Gastrocnemius medialis (tissue), 4 donors: ENCODE measurements at regions not wholly inside any gene's neighbourhood (a gene's known extent, or its start where the extent isn't known, plus 50 kb on each side); places are given as distances from the start of the nearest gene placed in this dataset.

Experiments
- ATAC-seq, 2 donors: fragments of 150-250 bp; one replicate each; pipeline ENCODE4 v1.9.1; 2016
- DNase-seq, 2 donors: peaks; one replicate each; pipeline ENCODE4 v3.0.0-alpha.2; 2019
- H3K27ac ChIP-seq, 4 donors: fragments of 200-600 bp; sonication (generic); 1 replicate in 1 of 4; 2 replicates in 3 of 4; pipeline ENCODE4 v1.5.1; 2016 to 2018; ENCODE audit warnings: mild to moderate bottlenecking in 2 of 4, moderate library complexity in 1 of 4
- H3K27me3 ChIP-seq, 3 donors: fragments of 200-600 bp; sonication (generic) in 2 of 3; 1 replicate in 1 of 3; 2 replicates in 2 of 3; pipeline versions ENCODE4 v1.5.1 to v1.6.0; 2016 to 2019; ENCODE audit warnings: mild to moderate bottlenecking in 1 of 3, moderate library complexity in 1 of 3
- H3K36me3 ChIP-seq, 2 donors: fragments of 200-600 bp; sonication (generic) in 1 of 2; one replicate each; pipeline ENCODE4 v1.5.1; 2017 to 2018
- H3K4me1 ChIP-seq, 2 donors: fragments of 200-600 bp; sonication (generic) in 1 of 2; one replicate each; pipeline ENCODE4 v1.5.1; 2016 to 2017; ENCODE audit warnings: mild to moderate bottlenecking in 2 of 2
- H3K4me3 ChIP-seq, 4 donors: fragments of 200-600 bp; sonication (generic) in 3 of 4; 1 replicate in 1 of 4; 2 replicates in 3 of 4; pipeline ENCODE4 v1.5.1; 2016 to 2019; ENCODE audit warnings: mild to moderate bottlenecking in 2 of 4
- H3K9me3 ChIP-seq, 3 donors: fragments of 200-600 bp; sonication (generic) in 2 of 3; 1 replicate in 1 of 3; 2 replicates in 2 of 3; pipeline ENCODE4 v1.5.1; 2016 to 2019
- CTCF ChIP-seq, 5 experiments: fragments of 450-650 bp in 3 of 5; fragments of 200-600 bp in 2 of 5; sonication (generic) in 2 of 5; IDR thresholded peaks in 4 of 5; conservative IDR thresholded peaks in 1 of 5; 1 replicate in 4 of 5; 2 replicates in 1 of 5; pipeline ENCODE4 v1.5.1; 2016 to 2019; ENCODE audit warnings: antibody characterized with exemption in 5 of 5, mild to moderate bottlenecking in 3 of 5, moderate library complexity in 3 of 5
- POLR2A ChIP-seq, 2 donors: fragments of 450-650 bp; IDR thresholded peaks; one replicate each; pipeline ENCODE4 v1.6.1; 2017; ENCODE audit warnings: antibody characterized with exemption in 2 of 2, mild to moderate bottlenecking in 2 of 2, moderate library complexity in 2 of 2
- in situ Hi-C, 4 donors: fragments of 200-750 bp; cut with MboI; loops; one replicate each; pipeline versions ENCODE4 v1.15.0 to v1.8.0; 2017; ENCODE audit warnings: low sequenced_read_pairs in 4 of 4
- intact Hi-C: fragments of 100-400 bp; cut with DNase I; formaldehyde crosslinking; loops from one replicate; pipeline ENCODE4 v1.15.1; 2023; ENCODE audit warnings: low total_unique reads

GRCh38 chr14:65302571-65303189 is 109.8 kb upstream of the FUT8 start:
- no peak overlapping the region for H3K4me3 ChIP-seq
- H3K27ac ChIP-seq, result no peak overlapping the region
- intact Hi-C loops, result no loop called here
- no peak for ATAC-seq
- H3K27me3 ChIP-seq, result no peaks in the 10 kb centered on the region
- no peaks in the 10 kb centered on the region for H3K4me1 ChIP-seq
- TF ChIP-seq POLR2A (IDR thresholded peaks at IDR 0.05) (no peak), CTCF (IDR thresholded peaks at IDR 0.05 in 4 of 5, conservative IDR thresholded peaks at IDR 0.05 in 1 of 5) (no peak)
- H3K9me3 ChIP-seq, result no peaks in the 10 kb centered on the region
- in situ Hi-C loops, result no loop called here
- no peaks in the 10 kb centered on the region for H3K36me3 ChIP-seq
- no peak for DNase-seq

DNA sequence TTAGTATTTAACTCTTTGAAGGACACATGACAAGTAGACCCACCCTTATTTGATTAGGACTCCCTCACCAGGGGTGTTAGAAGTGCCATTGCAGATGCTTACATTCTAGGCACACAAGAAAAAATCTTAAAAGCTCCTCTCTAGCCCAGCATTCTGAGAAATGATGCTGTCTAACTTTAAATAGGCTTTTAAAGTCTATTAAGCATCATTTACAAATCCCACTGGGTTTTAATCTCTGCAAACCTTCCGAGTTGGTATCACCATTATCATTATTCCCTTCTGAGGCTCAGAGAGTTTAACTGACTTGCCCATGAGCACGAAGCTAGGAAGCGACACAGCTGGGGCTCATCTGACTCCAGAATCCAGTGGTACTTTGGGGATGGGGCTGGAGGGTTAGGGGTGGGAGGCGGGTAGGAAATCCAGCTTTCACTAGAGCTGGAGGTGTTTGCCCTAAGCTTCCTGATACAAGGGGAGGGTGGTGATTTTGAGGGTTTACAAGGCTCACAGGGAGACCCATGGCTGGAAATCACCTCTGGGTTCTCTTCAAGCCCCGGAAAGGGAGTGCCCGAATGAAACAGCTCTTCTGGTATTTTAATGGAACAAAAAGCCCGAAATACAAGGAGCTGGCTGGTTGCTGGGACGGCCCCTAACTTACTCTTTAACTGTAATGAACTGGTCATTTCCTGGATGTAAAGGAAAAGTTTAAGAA is 109.2 kb upstream of the FUT8 start:
- H3K27me3 ChIP-seq, result no peaks in the 10 kb centered on the region
- no peak overlapping the region for H3K27ac ChIP-seq
- no peak overlapping the region for H3K4me3 ChIP-seq
- in situ Hi-C loops (no loop called here), intact Hi-C loops (no loop called here)
- H3K4me1 ChIP-seq, result no peaks in the 10 kb centered on the region
- DNase-seq (no peak), ATAC-seq (no peak)
- no peak for TF ChIP-seq POLR2A (IDR thresholded peaks at IDR 0.05)
- TF ChIP-seq CTCF (IDR thresholded peaks at IDR 0.05 in 4 of 5, conservative IDR thresholded peaks at IDR 0.05 in 1 of 5), result no peak
- H3K36me3 ChIP-seq, result no peaks in the 10 kb centered on the region
- H3K9me3 ChIP-seq, result no peaks in the 10 kb centered on the region

DNA sequence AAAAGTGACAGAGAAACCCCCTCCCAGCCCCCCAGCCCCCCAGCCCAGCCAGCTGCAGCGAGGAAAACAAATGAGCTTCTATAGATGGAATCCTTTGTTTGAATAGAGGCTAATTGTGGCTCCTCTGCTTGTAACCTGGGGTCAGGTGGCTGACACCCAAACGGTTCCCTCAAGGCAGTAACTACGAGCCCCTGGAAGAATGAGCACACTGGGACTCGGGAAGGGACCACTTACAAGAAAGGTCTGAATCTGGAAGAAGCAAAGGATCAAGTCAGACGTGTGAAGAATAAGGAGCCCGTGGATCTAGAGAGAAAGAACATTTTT is 108.7 kb upstream of the FUT8 start:
- no peak overlapping the region for H3K27ac ChIP-seq
- TF ChIP-seq POLR2A (IDR thresholded peaks at IDR 0.05), result no peak
- H3K9me3 ChIP-seq, result no peaks in the 10 kb centered on the region
- ATAC-seq (no peak), DNase-seq (no peak)
- H3K4me1 ChIP-seq, result no peaks in the 10 kb centered on the region
- intact Hi-C loops, result no loop called here
- no peaks in the 10 kb centered on the region for H3K27me3 ChIP-seq
- no peaks in the 10 kb centered on the region for H3K36me3 ChIP-seq
- in situ Hi-C loops, result no loop called here
- H3K4me3 ChIP-seq, result no peak overlapping the region

DNA sequence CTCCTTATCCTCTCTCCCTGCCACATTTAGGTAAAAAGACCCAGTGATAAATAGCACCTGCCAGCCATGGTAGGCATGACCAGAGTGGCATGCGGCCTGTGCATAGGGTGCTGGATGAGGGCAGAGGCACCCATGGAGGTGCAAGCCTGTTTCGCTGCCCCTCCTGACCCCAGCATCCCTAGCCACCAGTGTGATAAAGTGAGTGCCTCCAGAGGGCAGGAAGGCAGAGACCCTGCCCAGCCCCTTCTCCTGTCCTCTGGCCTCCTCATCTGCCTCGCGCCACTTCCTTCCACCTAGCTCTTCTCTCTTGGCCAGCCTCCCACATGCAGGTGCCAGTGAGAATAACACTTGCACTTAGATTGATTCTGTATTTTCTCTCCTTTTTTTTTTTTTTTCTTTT is 108.3 kb upstream of the FUT8 start:
- no peak for DNase-seq
- intact Hi-C loops, result no loop called here

DNA sequence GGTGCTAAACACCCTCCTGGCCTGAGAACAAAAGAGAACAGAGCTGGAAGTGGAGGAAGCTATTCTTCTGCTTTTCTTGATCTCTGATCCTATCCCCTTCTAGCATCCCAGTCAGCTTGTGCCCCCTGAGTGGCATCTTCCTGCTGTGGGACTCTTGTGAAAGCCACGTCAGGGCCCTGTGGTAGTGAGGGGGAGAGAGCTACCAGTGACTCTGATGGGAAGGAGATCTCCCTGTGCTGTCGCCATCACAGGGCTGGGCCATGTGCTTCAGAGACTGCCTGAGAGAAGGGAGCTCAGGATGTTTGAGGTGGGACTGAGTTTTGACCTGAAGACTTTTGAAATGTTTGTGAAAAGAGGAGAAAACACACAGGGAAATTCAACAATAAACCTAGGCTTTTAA is 107.6 kb upstream of the FUT8 start:
- Histone ChIP-seq H3K9me3 (no peaks in the 10 kb centered on the region), H3K27me3 (no peaks in the 10 kb centered on the region), H3K27ac (no peak overlapping the region), H3K4me1 (no peaks in the 10 kb centered on the region), H3K4me3 (no peak overlapping the region), H3K36me3 (no peaks in the 10 kb centered on the region)
- in situ Hi-C loops (no loop called here), intact Hi-C loops (no loop called here)
- ATAC-seq (no peak), DNase-seq (no peak)
- TF ChIP-seq POLR2A (IDR thresholded peaks at IDR 0.05) (no peak), CTCF (IDR thresholded peaks at IDR 0.05 in 4 of 5, conservative IDR thresholded peaks at IDR 0.05 in 1 of 5) (no peak)

More for the DNA sequence above, 108.3 kb upstream of the FUT8 start:
- TF ChIP-seq CTCF (IDR thresholded peaks at IDR 0.05 in 4 of 5, conservative IDR thresholded peaks at IDR 0.05 in 1 of 5) (no peak), POLR2A (IDR thresholded peaks at IDR 0.05) (no peak)
- H3K4me1 ChIP-seq, result no peaks in the 10 kb centered on the region
- H3K9me3 ChIP-seq, result no peaks in the 10 kb centered on the region
- no peak overlapping the region for H3K27ac ChIP-seq
- no peak overlapping the region for H3K4me3 ChIP-seq
- ATAC-seq, result no peak
- no peaks in the 10 kb centered on the region for H3K36me3 ChIP-seq
- H3K27me3 ChIP-seq, result no peaks in the 10 kb centered on the region
- in situ Hi-C loops, result no loop called here
